NCI-H1436 (cell line): ENCODE measurements at regions not wholly inside any gene's neighbourhood (a gene's known extent, or its start where the extent isn't known, plus 50 kb on each side); places are given as distances from the start of the nearest gene placed in this dataset.

Experiments
- DNase-seq: peaks from one replicate; lab custom pipeline; 2025; lab: John Stamatoyannopoulos, UW

DNA sequence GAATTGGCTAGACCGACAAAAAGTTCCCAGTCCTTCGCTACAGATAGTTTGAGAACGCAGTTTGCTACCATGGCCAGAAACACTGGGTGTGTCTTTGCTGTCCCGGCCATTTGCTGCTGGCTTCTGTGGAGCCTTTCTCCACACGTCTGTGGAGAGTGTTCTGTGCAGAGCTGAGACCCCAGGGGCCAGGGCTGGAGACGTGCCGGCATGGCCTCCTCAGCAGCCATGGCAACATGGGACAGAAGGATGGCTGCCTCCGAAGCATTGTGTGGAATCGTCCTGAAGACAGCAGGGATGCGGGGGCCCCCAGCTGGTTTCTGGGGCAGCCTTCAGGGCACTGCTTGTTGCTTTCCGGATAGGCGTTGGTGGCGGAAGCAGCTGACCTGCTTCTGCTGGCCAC, 142.8 kb downstream of the GADD45G start:
- no peak for DNase-seq

DNA sequence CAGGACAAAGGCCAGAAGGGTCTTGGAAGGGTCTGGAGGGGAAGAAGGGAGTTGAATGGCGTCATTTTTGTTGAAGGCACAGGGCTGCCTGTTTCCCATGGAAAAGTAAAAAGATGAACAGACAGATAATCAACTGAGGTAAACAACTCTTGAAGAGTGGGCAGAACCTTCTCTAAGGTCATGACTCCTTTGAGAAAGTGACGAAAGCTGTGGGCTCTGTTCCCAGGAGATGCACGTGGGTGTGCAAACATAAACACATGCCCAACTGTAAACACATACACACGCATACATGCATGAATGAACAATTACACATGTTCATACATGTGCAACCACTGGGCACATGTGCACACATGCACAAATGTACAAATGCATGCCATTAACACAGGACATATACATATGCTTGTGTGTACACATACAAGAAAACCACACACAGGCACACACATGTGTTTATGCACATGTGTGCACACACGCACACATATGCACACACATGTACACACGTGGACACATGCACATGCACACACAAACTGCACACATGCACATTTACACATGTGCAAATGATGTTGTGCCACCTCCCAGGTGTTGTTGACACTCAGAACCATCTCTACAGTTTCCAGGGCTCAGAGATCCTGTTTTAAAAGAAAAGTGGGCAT, 143.3 kb downstream of the GADD45G start:
- no peak for DNase-seq

DNA sequence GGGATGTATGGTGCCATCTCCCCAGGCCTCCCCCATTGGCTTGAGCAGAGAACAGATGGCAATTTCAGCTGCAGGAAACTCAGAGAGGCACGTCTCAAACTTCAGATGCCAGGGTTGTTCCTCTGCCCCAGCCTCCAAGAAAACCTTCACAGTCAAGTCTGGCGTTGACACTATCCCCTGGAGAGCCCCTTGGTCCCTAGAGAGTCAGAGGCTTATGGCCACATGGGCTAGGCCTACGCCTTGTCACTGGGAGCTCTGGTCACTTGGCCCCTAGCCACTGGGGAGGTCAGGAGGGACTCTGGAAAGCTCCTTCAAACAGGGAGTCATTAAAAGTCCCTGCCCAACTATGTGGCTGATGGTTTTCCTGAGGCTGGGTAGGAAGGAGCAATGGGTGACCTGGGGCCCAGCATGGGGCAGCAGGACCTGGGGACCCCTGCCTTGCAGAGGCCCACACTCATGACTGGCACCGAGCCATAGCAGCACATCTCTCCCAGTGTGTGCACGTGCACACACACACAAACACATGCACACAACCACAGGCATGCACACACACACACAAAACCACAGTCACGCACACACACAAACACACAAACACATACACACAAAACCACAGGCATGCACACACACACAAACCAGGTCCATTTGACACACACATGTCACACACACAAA, 144.2 kb downstream of the GADD45G start:
- DNase-seq, result no peak

DNA sequence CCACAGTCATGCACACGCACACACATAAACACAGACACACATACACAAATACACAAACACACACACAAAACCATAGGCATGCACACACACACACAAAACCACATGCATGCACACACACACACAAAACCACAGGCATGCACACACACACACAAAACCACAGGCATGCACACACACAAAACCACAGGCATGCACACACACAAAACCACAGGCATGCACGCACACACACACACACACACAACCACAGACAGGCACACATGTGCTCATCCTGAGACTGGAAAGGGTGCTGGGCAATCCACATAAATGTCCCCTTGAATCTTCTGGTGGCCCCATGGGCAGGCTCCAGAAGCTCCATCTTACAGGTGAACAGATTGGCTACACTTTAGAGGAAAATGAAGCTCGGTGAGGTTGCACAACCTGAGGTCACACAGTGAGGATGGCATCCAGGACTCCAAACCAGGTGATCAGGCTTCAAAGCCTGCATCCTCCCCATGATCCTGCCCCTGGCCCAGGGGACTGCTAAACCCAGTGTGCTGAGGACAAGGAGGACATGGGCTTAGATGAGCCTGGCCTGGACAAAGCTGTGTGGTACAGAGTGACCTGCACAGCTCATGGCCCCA, 144.8 kb downstream of the GADD45G start:
- DNase-seq, result no peak

DNA sequence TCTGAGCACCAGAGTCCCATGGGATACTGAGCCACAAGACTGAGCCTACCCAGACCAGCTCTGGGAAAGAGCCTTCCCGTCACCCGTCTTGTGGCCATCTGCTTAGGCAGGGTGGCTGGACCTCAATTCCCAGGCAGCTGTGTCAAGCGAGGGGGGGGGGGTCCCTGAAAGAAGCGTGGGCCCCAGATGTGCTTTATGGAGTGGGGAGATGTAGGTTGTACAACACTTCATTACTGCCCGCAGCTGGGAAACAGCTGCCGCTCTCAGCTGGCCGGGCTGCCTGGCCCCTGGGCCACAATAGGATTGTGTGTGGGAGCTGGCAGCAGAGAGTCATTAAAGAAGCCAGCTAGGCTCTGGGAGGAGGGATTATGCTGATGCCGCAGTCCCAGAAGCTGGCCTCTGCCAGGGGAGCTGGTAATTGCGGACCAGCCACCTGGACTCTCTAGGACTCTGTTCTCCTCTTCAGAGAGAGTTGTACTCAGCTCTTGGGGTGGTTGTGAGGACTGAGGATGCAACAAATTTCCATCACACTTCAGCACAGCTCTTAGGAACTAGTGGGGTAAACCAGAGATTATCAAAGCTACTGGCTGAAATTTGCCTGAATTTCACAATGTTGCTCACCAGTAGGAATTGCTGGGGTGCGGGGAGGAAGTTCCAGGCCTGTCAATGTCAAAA, 145.4 kb downstream of the GADD45G start:
- DNase-seq, result no peak

DNA sequence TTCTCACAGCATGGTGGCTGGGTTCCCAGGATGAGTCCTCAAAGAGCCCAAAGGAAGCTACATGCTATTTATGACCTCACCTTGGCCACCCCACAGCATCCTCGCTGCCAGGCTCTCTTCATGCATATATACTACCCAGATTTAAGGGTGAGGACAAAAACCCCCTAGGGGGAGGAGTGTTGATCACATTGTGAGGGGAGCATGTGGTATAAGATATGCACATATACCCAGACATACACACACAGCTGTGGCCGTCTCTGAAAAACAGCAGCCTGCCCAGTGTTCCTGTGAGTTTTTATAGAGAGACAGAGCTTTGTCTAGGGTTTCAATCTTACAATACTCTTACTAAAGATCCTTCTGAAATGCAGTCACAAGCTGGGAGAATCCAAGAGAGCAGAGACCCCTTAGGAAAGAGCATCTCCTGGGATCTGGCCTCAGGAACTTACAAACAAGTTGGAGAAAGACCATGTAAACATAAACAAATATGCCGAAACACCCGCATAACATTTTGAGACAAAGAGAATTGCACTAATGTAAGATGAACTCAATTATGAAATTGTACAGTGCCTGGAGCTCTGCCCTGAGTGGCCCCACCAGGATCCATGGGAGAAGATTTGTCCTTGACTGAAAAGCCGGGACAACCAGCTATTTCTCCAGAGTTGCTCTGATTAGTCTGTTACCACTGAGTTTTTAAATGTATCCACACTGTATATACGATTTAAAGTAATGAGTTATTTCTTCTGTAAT, 146.4 kb downstream of the GADD45G start:
- DNase-seq, result no peak

DNA sequence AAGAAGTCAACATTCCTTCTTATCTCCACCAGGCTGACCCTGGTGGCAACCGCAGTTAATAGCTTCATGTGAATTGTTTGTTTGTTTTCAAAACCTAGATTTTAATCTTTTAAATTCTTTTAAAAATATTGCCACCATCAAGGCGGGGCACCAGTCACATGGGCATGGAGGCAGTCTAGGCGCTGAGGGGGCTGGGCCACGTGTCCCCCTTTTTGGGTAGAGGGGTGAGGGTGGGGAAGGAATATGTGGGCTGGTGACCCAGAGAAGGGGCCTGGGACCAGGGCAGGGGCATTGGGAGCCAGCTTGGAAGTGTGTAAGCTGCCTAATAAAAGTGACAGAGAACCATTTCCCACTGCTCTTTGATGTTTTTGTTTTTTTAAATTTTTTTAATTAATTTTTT, 147.3 kb downstream of the GADD45G start:
- DNase-seq, result no peak

DNA sequence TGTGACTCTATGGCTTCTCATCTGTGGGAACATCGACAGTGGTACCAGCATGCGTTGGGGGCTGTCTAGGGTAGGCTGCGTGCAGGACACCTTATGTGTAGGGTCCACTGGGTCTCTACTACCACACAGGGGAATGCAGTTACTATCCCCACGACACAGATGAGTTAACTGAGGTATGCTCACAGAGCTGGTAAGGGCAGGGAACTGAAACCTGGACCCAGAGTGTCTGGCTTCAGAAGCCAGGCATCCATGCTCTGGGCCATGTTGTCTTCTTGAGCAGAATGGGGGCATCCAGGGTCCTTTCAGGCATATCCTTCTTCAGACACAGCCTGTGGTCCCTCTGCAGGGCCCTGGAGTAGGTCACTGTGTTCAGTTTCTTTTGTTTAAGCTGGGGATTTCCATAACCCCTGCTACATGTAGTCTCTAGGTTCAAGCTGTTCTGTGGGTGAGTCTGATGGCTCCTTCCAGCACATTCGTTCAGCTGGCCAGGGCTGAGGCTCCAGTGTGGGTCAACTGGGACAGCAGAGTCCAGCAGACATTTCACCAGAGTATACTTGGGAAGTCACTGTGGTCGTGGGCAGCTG, 148.8 kb downstream of the GADD45G start:
- DNase-seq, result no peak

DNA sequence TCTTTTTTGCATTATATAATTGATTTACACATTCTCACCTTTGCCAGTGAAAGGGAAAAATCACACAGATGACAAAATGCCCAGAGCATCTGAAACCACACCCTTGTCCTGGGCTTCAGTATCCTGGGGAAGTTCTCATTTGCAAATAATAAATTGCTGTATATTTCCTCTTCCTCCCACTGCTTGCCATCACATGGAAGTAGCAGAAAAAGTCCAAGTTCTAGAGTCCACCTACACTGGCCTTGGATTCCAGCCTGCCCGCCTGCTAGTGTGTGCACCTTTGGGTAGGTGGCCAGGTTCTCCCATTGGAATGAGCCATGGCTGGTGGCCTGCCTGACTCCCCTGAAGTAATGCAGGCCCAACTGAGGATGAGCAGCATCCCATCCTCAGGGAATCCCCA, 149.4 kb downstream of the GADD45G start:
- no peak for DNase-seq

DNA sequence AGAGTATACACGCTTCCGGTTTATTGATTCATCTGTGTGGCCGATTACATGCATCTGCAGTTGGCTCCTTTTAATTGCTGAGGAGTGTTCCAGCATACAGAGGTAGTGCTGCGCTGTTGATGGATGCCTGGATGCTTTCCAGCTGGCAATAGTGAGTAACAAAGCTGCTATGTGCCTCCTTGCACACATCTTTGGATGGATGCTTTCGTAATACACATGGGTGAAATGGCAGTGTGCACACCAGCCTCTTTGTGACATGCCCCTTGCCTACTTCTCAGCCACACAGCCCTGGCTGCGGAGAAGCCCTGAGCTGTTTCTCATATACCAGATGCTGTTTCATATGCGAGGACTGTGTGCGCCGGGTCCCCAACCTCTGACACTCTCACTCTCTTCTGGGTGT, 151.0 kb downstream of the GADD45G start:
- peak; percentile 19 for DNase-seq

DNA sequence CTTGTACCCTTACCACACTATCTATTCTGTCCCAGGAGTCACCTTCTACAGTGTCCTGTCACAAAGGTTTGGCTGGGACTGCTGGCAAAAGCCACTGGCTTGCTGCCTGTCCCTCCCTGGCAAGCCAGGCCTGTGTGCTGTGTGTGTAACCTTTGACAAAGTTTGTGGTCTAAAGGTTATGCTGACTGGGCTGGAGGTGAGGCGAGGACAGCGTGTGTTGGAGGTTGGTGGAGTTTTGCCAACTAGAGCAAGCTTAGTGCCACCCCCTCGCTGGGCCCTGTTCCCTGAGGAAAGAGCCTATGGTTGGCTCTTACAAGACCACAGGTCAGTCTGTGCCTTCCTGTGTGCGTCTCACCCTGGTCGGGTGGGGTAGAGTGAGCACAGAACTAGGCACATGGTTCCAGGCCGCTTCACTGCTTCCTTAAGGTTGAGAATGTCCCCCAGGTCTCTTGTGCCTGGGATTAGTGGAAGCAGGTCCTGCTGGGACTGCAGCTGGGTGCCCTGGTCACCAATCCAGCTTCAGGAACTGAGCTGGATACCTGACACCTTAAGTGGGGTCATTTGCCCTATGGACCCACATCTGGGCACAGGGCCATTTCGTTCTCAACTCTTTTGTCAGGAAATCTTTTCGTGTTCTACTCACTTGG, 152.2 kb downstream of the GADD45G start:
- no peak for DNase-seq

DNA sequence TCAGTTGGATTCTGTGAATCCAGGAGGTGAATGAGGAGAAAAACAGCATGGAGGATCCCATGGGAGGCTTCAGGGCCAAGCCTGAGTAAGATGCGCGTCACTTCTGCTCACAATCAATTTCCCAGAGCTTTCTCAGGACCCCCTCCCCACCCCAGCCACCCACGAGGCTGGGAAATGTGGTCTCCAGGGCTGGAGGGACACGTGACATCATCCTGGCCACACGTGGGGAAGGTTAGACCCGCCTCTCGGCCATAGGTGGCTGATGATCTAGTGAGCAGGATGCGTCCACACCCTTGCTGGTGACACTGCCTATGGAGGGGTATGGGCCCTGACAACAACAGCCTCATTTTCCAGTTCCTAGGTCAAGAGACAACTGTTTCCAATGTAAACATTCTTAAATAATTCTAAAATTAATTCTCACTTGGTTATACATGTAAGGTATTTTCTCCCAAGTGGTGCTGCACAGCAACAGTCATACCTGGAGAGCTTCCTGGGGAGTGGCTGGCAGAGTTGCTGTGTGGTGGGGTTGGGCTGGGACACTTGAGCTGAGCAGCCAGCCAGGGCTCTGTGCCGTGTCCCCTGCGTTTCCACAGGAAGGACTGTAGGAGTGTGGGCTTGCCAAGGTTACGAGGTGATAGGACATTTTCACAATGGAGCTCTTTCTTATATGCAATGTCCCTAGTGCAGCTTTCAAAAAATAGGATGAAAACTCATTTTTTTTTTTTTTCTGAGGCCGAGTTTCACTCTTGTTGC, 153.1 kb downstream of the GADD45G start:
- DNase-seq, result no peak

DNA sequence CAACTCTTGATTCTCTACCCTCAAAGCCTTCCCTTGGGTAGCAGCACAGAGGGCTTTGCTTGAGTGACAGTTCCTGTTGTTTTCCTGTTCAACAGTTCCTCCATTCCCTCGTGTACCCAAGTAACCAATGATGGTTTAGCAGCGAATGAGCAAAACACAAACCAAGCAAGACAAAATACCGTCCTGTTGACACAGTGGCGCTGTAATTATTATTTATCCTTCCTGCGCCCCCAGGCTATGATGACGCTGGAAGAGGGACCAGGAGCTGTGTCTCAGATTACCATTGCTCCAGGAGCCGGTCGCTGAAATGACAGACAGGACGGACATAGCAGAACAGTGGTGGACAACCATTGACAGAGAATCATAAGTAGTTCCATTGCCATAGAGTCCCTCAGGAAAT, 154.8 kb downstream of the GADD45G start:
- DNase-seq, result peak; percentile 86

DNA sequence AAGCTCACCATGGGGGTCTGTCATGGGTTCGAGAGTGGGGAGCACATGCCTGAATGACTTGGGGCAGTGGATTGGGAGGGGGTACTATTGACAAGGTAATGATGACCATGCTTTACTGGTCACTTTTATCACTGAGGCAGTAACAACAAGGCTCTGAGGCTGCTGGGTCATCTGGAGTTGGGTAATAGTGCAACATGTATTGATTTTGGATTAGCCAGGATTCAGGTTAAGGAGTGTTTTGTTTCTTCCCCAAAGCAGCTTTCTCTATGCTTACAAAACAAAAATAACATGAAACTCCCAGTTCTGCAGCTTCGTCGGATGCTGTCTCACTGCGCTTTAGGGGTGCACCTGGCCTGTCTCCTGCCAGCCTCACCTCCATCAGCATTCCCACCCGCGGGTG, 155.3 kb downstream of the GADD45G start:
- DNase-seq, result no peak

DNA sequence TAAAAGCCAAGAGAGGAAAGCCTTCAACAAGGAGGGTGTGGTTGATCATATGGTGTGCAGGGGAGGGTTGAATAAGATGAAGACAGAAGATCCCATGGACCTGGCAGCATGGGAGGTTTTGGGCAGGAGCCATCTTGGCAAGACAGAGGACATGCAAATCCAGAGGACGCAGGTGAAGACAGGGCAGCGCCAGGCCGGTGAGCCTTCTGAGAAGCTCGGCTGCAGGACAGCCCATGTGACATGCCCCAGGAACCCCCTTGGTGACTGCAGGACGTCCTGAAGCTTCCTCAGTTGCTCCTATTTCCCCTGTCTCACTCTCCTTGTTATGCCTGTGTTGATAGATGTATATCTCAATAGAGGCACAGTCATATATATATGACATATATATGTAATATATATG, 159.4 kb downstream of the GADD45G start:
- DNase-seq, result no peak

DNA sequence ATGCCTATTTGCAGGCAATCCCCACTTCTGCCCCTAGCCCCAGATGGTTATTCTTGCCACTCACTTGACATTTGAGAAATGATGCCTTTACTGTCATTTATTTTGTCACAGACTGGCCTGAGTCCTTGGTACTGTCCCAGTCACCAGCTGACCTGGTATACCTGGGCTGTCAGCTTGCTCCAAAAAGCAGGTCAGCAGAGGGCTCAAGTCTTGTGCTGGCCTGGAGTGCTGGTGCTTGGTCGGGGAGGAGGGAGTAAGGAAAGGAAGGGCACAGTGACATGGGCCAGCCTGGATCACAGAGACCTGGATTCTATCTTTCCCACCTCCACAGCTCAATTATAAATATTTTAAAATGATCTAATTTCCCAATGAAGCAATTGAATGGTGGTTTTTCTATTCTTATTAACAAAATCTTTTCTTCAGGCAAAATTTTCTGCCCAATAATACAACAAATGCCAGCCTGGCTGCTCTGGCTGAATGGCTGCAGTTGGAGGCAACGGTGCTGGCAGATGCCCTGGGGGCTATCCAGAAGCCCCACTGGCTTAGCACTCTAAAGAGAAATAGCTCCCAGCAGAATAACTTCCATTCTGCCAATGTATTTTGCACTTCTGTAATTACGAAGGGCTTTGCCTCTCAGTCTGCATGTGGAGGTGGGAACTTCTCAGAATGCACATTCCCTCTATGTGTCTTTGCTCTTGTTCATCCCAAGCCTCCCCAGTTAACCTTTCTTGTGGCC, 160.6 kb downstream of the GADD45G start:
- DNase-seq, result no peak

DNA sequence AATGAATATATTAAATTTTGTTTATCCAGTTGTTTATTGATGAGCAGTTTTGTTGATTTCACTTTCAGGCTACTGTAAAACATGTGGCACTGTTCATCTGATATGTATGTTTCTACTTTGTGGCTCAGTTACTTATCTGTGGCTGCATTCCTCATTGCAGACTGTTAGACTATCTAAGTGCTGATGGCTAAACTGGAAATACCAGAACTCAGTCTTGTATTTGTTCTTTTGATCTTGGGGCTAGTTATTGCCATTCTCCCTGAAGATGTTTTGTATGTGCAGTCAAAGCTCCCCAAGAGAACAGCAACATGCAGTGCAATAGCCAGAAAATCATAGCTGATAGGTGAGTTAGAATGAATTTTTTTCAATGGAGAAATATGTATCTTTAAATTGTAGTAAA, 162.2 kb downstream of the GADD45G start:
- DNase-seq, result no peak

DNA sequence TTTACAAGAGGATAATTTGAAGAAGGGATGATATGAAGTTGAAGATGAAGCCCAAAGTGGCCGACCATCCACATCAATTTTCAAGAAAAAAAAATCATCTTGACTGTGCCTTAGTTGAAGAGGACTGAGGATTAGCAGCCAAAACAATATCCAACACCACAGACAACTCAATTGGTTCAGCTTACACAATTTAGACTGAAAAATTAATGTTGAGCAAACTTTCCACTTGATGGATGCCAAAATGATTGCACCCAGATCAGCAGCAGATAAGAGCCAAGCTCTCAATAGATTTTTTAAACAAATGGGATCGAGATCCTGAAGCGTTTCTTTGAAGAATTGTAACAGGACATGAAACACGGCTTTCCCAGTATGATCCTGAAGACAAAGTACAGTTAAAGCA, 163.2 kb downstream of the GADD45G start:
- no peak for DNase-seq

DNA sequence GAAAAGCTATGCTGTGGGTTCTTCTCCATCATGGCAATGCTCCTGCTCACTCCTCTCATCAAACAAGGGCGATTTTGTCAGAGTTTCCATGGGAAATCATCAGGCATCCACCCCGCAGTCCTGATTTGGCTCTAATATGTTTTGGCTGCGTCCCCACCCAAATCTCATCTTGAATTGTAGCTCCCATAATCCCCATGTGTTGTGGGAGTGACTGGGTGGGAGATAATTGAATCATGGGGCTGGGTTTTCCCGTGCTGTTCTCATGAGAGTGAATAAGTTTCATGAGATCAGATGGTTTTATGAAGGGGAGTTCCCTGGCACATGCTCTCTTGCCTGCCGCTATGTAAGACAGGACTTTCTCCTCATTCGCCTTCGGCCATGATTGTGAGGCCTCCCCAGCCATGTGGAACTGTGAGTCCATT, 163.8 kb downstream of the GADD45G start:
- DNase-seq, result no peak
